ENCODE measurements at regions not wholly inside any gene's neighbourhood (a gene's known extent, or its start where the extent isn't known, plus 50 kb on each side); places are given as distances from the start of the nearest gene placed in this dataset.
"Not testable (repeated sequence)": the region's sequence is repeated elsewhere in the genome, so short reads cannot be mapped to it uniquely, and the experiment has no call there.

GRCh38 chr12:67759829-67760228 lies 111.3 kb downstream of the DYRK2 start:
- DNase-seq (ENCODE audit: low spot score), result no peak

GRCh38 chr12:67760586-67761275 lies 112.2 kb downstream of the DYRK2 start:
- DNase-seq (ENCODE audit: low spot score), result no peak

- DNase-seq (ENCODE audit: low spot score), result no peak
These were observed 113.0 kb downstream of the DYRK2 start for GRCh38 chr12:67761566-67761965.

- DNase-seq (ENCODE audit: low spot score), result no peak
These were observed 115.5 kb downstream of the DYRK2 start for GRCh38 chr12:67764055-67764454.

GRCh38 chr12:67764946-67765619 lies 116.5 kb downstream of the DYRK2 start:
- DNase-seq (ENCODE audit: low spot score), result no peak

GRCh38 chr12:67765776-67766766 lies 117.5 kb downstream of the DYRK2 start:
- peak; percentile 36 for DNase-seq (ENCODE audit: low spot score)

- no peak for DNase-seq (ENCODE audit: low spot score)
These were observed 124.0 kb downstream of the DYRK2 start for GRCh38 chr12:67772267-67773169.

GRCh38 chr12:67773896-67774295 lies 125.4 kb downstream of the DYRK2 start:
- DNase-seq (ENCODE audit: low spot score), result no peak

- no peak for DNase-seq (ENCODE audit: low spot score)
These were observed 126.5 kb downstream of the DYRK2 start for GRCh38 chr12:67774983-67775587.

GRCh38 chr12:67780580-67781084 lies 132.1 kb downstream of the DYRK2 start:
- DNase-seq (ENCODE audit: low spot score), result no peak

GRCh38 chr12:67782573-67782972 lies 134.0 kb downstream of the DYRK2 start:
- DNase-seq (ENCODE audit: low spot score), result no peak

- no peak for DNase-seq (ENCODE audit: low spot score)
These were observed 134.8 kb downstream of the DYRK2 start for GRCh38 chr12:67783393-67783792.

GRCh38 chr12:67784831-67785230 lies 136.3 kb downstream of the DYRK2 start:
- DNase-seq (ENCODE audit: low spot score), result no peak

GRCh38 chr12:67786086-67786485 lies 137.5 kb downstream of the DYRK2 start:
- DNase-seq (ENCODE audit: low spot score), result no peak

- no peak for DNase-seq (ENCODE audit: low spot score)
These were observed 139.6 kb downstream of the DYRK2 start for GRCh38 chr12:67788118-67788517.

- DNase-seq (ENCODE audit: low spot score), result no peak
These were observed 140.7 kb downstream of the DYRK2 start for GRCh38 chr12:67789266-67789665.

- no peak for DNase-seq (ENCODE audit: low spot score)
These were observed 142.1 kb downstream of the DYRK2 start for GRCh38 chr12:67790660-67791059.

- DNase-seq (ENCODE audit: low spot score), result not testable (repeated sequence)
These were observed 142.8 kb downstream of the DYRK2 start for GRCh38 chr12:67791362-67791761.

GRCh38 chr12:67792185-67792584 lies 143.6 kb downstream of the DYRK2 start:
- DNase-seq (ENCODE audit: low spot score), result no peak

GRCh38 chr12:67794161-67794560 lies 145.6 kb downstream of the DYRK2 start:
- DNase-seq (ENCODE audit: low spot score), result no peak

GRCh38 chr12:67795236-67795635 lies 146.7 kb downstream of the DYRK2 start:
- DNase-seq (ENCODE audit: low spot score), result no peak

Measured in mucosa of gallbladder (tissue), 1 donor.